DND-41 (cell line): ENCODE measurements at regions not wholly inside any gene's neighbourhood (a gene's known extent, or its start where the extent isn't known, plus 50 kb on each side); places are given as distances from the start of the nearest gene placed in this dataset.

ENCODE experiments used
- ATAC-seq: fragments of 200-7000 bp; cut with Tn5 transposase; 3 replicates; pipeline ENCODE4 v1.9.1; 2021; ENCODE audit warnings: low read depth; ENCODE audit not compliant: insufficient read depth
- DNase-seq: peaks from one replicate; pipeline ENCODE4 v3.0.0-alpha.2; 2020
- H2AFZ ChIP-seq: 2 replicates; pipeline ENCODE4 v1.6.0; 2012; ENCODE audit warnings: low read depth, low read length
- H3K27ac ChIP-seq: 2 replicates; pipeline ENCODE4 v1.5.1; 2012; ENCODE audit warnings: low read length, inconsistent platforms
- H3K27me3 ChIP-seq: fragments of 200-600 bp; sonication (generic); 2 replicates; pipeline ENCODE4 v1.6.0; 2012; ENCODE audit warnings: low read length, mild to moderate bottlenecking, inconsistent platforms; ENCODE audit not compliant: insufficient read depth, poor library complexity
- H3K36me3 ChIP-seq: 2 replicates; pipeline ENCODE4 v1.5.1; 2012; ENCODE audit warnings: low read length, inconsistent platforms; ENCODE audit not compliant: insufficient read depth
- H3K4me1 ChIP-seq: 2 replicates; pipeline ENCODE4 v1.5.1; 2012; ENCODE audit warnings: mild to moderate bottlenecking, low read length; ENCODE audit not compliant: insufficient read depth
- H3K4me2 ChIP-seq: 2 replicates; pipeline ENCODE4 v1.6.0; 2012; ENCODE audit warnings: mild to moderate bottlenecking, moderate library complexity, low read length, inconsistent platforms; ENCODE audit not compliant: insufficient read depth
- H3K4me3 ChIP-seq, 2 experiments: fragments of 200-600 bp in 1 of 2; shearing (Covaris generic) in 1 of 2; 2 replicates each; pipeline ENCODE4 v1.5.1; 2012 to 2016; ENCODE audit warnings: inconsistent platforms in 2 of 2, low read length in 2 of 2, mild to moderate bottlenecking in 2 of 2, low read depth in 1 of 2, moderate library complexity in 1 of 2
- H3K79me2 ChIP-seq: 2 replicates; pipeline ENCODE4 v1.6.0; 2012; ENCODE audit warnings: low read length, inconsistent platforms; ENCODE audit not compliant: insufficient read depth
- H3K9ac ChIP-seq: 2 replicates; pipeline ENCODE4 v1.6.0; 2012; ENCODE audit warnings: low read depth, mild to moderate bottlenecking, inconsistent platforms, low read length, moderate library complexity
- H3K9me3 ChIP-seq: 2 replicates; pipeline ENCODE4 v1.5.1; 2012; ENCODE audit warnings: low read length, moderate library complexity, mild to moderate bottlenecking, inconsistent platforms; ENCODE audit not compliant: insufficient read depth, severe bottlenecking
- H4K20me1 ChIP-seq: 2 replicates; pipeline ENCODE4 v1.6.0; 2012; ENCODE audit warnings: low read length; ENCODE audit not compliant: insufficient read depth
- CTCF ChIP-seq: IDR thresholded peaks from 2 replicates; pipeline ENCODE4 v1.5.1; 2012; ENCODE audit warnings: borderline replicate concordance, low read length, moderate library complexity, mild to moderate bottlenecking; ENCODE audit not compliant: poor library complexity, severe bottlenecking; ENCODE audit errors: extremely low read depth
- EZH2 ChIP-seq: IDR thresholded peaks from 3 replicates; pipeline ENCODE4 v1.6.1; 2012; ENCODE audit warnings: borderline replicate concordance, low read depth, mild to moderate bottlenecking, moderate library complexity, low read length, inconsistent platforms; ENCODE audit not compliant: severe bottlenecking

- no peaks in the 10 kb centered on the region for H3K36me3 ChIP-seq
- H3K4me2 ChIP-seq = no peak overlapping the region
- no peak overlapping the region for H3K27ac ChIP-seq
- no peak overlapping the region for H3K4me3 ChIP-seq
- H3K9ac ChIP-seq = no peak overlapping the region
- no peaks in the 10 kb centered on the region for H3K4me1 ChIP-seq
- H3K9me3 ChIP-seq = no peaks in the 10 kb centered on the region
- no peak for TF ChIP-seq CTCF
- TF ChIP-seq EZH2 = no peak
- no peak for DNase-seq
- no peak overlapping the region for H2AFZ ChIP-seq
- H4K20me1 ChIP-seq = no peaks in the 10 kb centered on the region
- H3K79me2 ChIP-seq = no peaks in the 10 kb centered on the region
- no peaks in the 10 kb centered on the region for H3K27me3 ChIP-seq
- no peak for ATAC-seq
These were observed 177.6 kb downstream of the CPE start for GRCh38 chr4:165556383-165556782.

GRCh38 chr4:165560941-165561340 lies 182.1 kb downstream of the CPE start:
- H3K9me3 ChIP-seq = no peaks in the 10 kb centered on the region
- no peak overlapping the region for H3K9ac ChIP-seq
- no peak overlapping the region for H3K27ac ChIP-seq
- ATAC-seq (no peak), DNase-seq (no peak)
- no peaks in the 10 kb centered on the region for H3K4me1 ChIP-seq
- no peaks in the 10 kb centered on the region for H3K79me2 ChIP-seq
- no peaks in the 10 kb centered on the region for H4K20me1 ChIP-seq
- H3K4me3 ChIP-seq = no peak overlapping the region
- H2AFZ ChIP-seq = no peak overlapping the region
- no peak overlapping the region for H3K4me2 ChIP-seq
- no peaks in the 10 kb centered on the region for H3K27me3 ChIP-seq
- TF ChIP-seq EZH2 (no peak), CTCF (no peak)
- H3K36me3 ChIP-seq = no peaks in the 10 kb centered on the region

- ATAC-seq = no peak
- no peak overlapping the region for H3K4me3 ChIP-seq
These were observed 185.0 kb downstream of the CPE start for GRCh38 chr4:165563851-165564250.

More at GRCh38 chr4:165563851-165564250, 185.0 kb downstream of the CPE start:
- H3K27ac ChIP-seq = no peak overlapping the region
- H3K4me1 ChIP-seq = no peaks in the 10 kb centered on the region
- H3K9ac ChIP-seq = no peak overlapping the region
- TF ChIP-seq EZH2 = no peak
- no peak for TF ChIP-seq CTCF
- no peaks in the 10 kb centered on the region for H3K27me3 ChIP-seq
- no peaks in the 10 kb centered on the region for H3K9me3 ChIP-seq
- no peak overlapping the region for H3K4me2 ChIP-seq
- no peaks in the 10 kb centered on the region for H3K36me3 ChIP-seq
- H4K20me1 ChIP-seq = no peaks in the 10 kb centered on the region
- H2AFZ ChIP-seq = no peak overlapping the region
- no peak for DNase-seq
- no peaks in the 10 kb centered on the region for H3K79me2 ChIP-seq
